Neural progenitor cell (in vitro differentiated cells): ENCODE measurements at regions not wholly inside any gene's neighbourhood (a gene's known extent, or its start where the extent isn't known, plus 50 kb on each side); places are given as distances from the start of the nearest gene placed in this dataset.

Source experiments
- DNase-seq: peaks from one replicate; pipeline ENCODE4 v3.0.0-alpha.2; 2016; ENCODE audit warnings: low spot score
- H2AFZ ChIP-seq: fragments of 200-600 bp; sonication (generic); replicated peaks from 2 replicates; pipeline ENCODE4 v1.6.1; 2016; ENCODE audit warnings: antibody characterized with exemption
- H3F3A ChIP-seq: fragments of 200-600 bp; sonication (generic); 2 replicates; pipeline ENCODE4 v1.6.1; 2016; ENCODE audit warnings: antibody characterized with exemption, low read depth
- H3K27ac ChIP-seq: fragments of 200-600 bp; sonication (generic); 2 replicates; pipeline ENCODE4 v1.5.1; 2016; ENCODE audit warnings: mild to moderate bottlenecking
- H3K27me3 ChIP-seq: fragments of 200-600 bp; sonication (generic); 2 replicates; pipeline ENCODE4 v1.6.1; 2016; ENCODE audit warnings: mild to moderate bottlenecking, moderate library complexity
- H3K36me3 ChIP-seq: fragments of 200-600 bp; sonication (generic); 2 replicates; pipeline ENCODE4 v1.5.1; 2016
- H3K4me1 ChIP-seq: fragments of 200-600 bp; sonication (generic); 2 replicates; pipeline ENCODE4 v1.6.1; 2016; ENCODE audit warnings: mixed run types
- H3K4me2 ChIP-seq: fragments of 200-600 bp; sonication (generic); 2 replicates; pipeline ENCODE4 v1.6.1; 2016
- H3K4me3 ChIP-seq: fragments of 200-600 bp; sonication (generic); 2 replicates; pipeline ENCODE4 v1.5.1; 2016
- H3K79me2 ChIP-seq: fragments of 200-600 bp; sonication (generic); 2 replicates; pipeline ENCODE4 v1.6.1; 2016; ENCODE audit warnings: low read depth
- H3K9ac ChIP-seq: fragments of 200-600 bp; sonication (generic); 2 replicates; pipeline ENCODE4 v1.6.1; 2016
- H3K9me3 ChIP-seq: fragments of 200-600 bp; sonication (generic); 2 replicates; pipeline ENCODE4 v1.5.1; 2016; ENCODE audit warnings: low read depth
- H4K20me1 ChIP-seq: fragments of 200-600 bp; sonication (generic); 2 replicates; pipeline ENCODE4 v1.6.1; 2016; ENCODE audit warnings: low read depth
- H3K27ac Mint-ChIP-seq: 3 replicates; pipeline ENCODE4 v1.8.0; 2021; ENCODE audit warnings: mixed read lengths
- H3K27me3 Mint-ChIP-seq: 2 replicates; pipeline ENCODE4 v1.8.0; 2022; ENCODE audit warnings: low read depth, mild to moderate bottlenecking, inconsistent platforms, moderate library complexity, mixed read lengths; ENCODE audit not compliant: insufficient read depth
- H3K36me3 Mint-ChIP-seq: 3 replicates; pipeline ENCODE4 v1.8.0; 2021; ENCODE audit warnings: mixed read lengths
- H3K4me1 Mint-ChIP-seq: 3 replicates; pipeline ENCODE4 v1.8.0; 2021; ENCODE audit warnings: mixed read lengths
- H3K4me3 Mint-ChIP-seq: 3 replicates; pipeline ENCODE4 v1.8.0; 2021; ENCODE audit warnings: mild to moderate bottlenecking, moderate library complexity, mixed read lengths
- H3K9me3 Mint-ChIP-seq: 3 replicates; pipeline ENCODE4 v1.8.0; 2020; ENCODE audit warnings: mixed read lengths
- EZH2 ChIP-seq: fragments of 200-600 bp; sonication (generic); IDR thresholded peaks from 2 replicates; pipeline ENCODE4 v1.6.1; 2017; ENCODE audit warnings: antibody characterized with exemption, mild to moderate bottlenecking, moderate library complexity
- EZH2phosphoT487 ChIP-seq: fragments of 200-600 bp; sonication (generic); IDR thresholded peaks from 2 replicates; pipeline ENCODE4 v1.6.1; 2017; ENCODE audit warnings: antibody characterized with exemption
- TF ChIP-seq, protein P1 (sequence below): fragments of 200-600 bp; sonication (generic); IDR thresholded peaks from 2 replicates; pipeline ENCODE4 v1.5.1; 2017; ENCODE audit warnings: antibody characterized with exemption, mild to moderate bottlenecking

DNA sequence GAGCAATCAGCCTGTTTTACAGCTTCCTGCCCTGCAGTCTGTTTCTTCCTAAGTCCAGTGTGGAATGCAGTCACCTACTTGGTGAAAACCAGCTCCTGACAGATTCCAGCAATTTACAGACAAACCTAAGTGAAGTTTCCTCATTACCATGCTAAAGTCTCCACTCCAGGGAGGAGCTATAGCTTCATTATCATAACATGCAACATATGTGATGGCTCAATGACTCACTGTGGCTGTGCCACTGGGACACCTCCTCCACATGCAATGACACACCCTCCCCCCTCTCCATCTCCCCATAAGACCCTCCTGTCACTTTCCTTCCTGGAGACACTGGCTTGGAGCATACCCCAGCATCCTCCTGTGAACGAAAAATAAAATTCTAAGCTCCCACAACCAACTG, 125.2 kb downstream of the MAP3K21 start:
- H3K9me3 Mint-ChIP-seq: no peaks in the 10 kb centered on the region
- H3K36me3 ChIP-seq: no peaks in the 10 kb centered on the region

DNA sequence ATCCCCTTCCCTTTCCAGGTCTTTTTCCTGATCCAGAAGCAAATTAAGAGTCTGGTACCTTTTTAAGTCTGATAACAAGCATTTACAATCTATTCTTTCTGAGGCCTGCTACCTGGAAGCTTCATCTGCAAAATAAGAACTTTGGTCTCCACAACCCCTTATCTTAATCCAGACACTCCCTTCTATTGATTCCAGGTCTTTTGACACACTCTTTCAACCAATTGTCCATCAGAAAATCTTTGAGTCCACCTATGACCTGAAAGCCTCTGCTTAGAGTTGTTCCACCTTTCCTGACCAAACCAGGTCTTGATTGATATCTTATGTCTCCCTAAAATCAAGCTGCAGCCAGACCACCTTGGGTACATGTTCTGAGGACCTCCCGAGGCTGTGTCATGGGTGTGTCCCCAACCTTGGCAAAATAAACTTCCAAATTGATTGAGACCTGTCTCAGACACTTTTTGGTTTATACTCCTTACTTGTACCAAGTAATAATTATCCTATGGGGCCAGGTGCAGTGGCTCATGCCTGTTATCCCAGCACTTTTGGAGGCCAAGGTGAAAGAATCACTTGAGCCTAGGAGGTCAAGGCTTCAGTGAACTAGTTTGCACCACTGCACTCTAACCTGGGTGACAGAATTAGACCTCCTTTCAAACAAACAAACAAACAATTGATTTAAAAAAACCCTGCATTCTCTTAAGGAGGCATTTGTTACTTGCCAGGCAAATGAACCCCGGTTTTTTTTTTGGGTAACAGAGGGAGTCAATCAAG, 126.1 kb downstream of the MAP3K21 start:
- H3K9me3 ChIP-seq: no peaks in the 10 kb centered on the region
- H4K20me1 ChIP-seq: no peaks in the 10 kb centered on the region
- no peak overlapping the region for H3K27ac ChIP-seq
- Mint-ChIP-seq H3K27me3 (peaks cover 6% of the 10 kb centered on the region), H3K4me3 (no peak overlapping the region), H3K9me3 (no peaks in the 10 kb centered on the region), H3K36me3 (no peaks in the 10 kb centered on the region), H3K27ac (no peak overlapping the region), H3K4me1 (no peaks in the 10 kb centered on the region)
- no peak for DNase-seq
- H3K4me1 ChIP-seq: peaks cover 3% of the 10 kb centered on the region
- H3K9ac ChIP-seq: no peak overlapping the region
- no peaks in the 10 kb centered on the region for H3K27me3 ChIP-seq
- no peak overlapping the region for H3K4me2 ChIP-seq
- no peaks in the 10 kb centered on the region for H3K79me2 ChIP-seq
- H3F3A ChIP-seq: no peaks in the 10 kb centered on the region
- H3K4me3 ChIP-seq: no peak overlapping the region
- no peak overlapping the region for H2AFZ ChIP-seq
- TF ChIP-seq, protein P1, sequence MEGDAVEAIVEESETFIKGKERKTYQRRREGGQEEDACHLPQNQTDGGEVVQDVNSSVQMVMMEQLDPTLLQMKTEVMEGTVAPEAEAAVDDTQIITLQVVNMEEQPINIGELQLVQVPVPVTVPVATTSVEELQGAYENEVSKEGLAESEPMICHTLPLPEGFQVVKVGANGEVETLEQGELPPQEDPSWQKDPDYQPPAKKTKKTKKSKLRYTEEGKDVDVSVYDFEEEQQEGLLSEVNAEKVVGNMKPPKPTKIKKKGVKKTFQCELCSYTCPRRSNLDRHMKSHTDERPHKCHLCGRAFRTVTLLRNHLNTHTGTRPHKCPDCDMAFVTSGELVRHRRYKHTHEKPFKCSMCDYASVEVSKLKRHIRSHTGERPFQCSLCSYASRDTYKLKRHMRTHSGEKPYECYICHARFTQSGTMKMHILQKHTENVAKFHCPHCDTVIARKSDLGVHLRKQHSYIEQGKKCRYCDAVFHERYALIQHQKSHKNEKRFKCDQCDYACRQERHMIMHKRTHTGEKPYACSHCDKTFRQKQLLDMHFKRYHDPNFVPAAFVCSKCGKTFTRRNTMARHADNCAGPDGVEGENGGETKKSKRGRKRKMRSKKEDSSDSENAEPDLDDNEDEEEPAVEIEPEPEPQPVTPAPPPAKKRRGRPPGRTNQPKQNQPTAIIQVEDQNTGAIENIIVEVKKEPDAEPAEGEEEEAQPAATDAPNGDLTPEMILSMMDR: no peak
- no peak for TF ChIP-seq EZH2
- TF ChIP-seq EZH2phosphoT487: no peak
- H3K36me3 ChIP-seq: no peaks in the 10 kb centered on the region

More for the DNA sequence above, 125.2 kb downstream of the MAP3K21 start:
- no peaks in the 10 kb centered on the region for H3K36me3 Mint-ChIP-seq
- TF ChIP-seq EZH2: no peak
- TF ChIP-seq EZH2phosphoT487: no peak
- TF ChIP-seq, protein P1: no peak
- Histone ChIP-seq H3K9ac (no peak overlapping the region), H4K20me1 (no peaks in the 10 kb centered on the region), H3K27me3 (no peaks in the 10 kb centered on the region), H3K79me2 (no peaks in the 10 kb centered on the region), H3F3A (no peaks in the 10 kb centered on the region), H3K4me3 (no peak overlapping the region), H2AFZ (no peak overlapping the region), H3K9me3 (no peaks in the 10 kb centered on the region), H3K4me1 (no peaks in the 10 kb centered on the region), H3K4me2 (no peak overlapping the region), H3K27ac (no peak overlapping the region)
- no peak overlapping the region for H3K27ac Mint-ChIP-seq
- no peaks in the 10 kb centered on the region for H3K4me1 Mint-ChIP-seq
- no peak overlapping the region for H3K4me3 Mint-ChIP-seq
- peaks cover 6% of the 10 kb centered on the region for H3K27me3 Mint-ChIP-seq
- no peak for DNase-seq

DNA sequence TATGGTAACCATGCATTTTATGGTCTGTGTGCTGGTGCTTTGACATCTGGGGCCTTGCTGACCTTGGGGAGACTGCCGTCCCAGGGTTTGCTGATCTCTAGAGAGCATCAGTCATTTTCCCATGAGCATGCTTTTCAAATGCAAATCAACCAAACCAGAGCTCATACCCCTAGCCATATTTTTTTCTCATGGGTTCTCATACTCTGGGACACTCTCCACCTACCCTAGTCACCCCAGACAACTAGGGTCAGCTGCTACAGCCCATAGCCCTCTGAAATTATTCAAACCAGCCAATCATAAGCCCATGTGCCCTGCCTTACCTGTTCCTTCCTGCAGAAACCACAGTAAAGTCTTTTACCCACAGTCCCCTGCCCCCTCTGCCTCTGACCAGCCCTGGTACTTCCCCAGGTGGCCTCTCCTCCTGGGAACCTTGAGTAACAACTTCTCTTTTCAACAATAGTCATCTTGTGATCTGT, 132.0 kb downstream of the MAP3K21 start:
- TF ChIP-seq, protein P1: no peak
- TF ChIP-seq EZH2 (no peak), EZH2phosphoT487 (no peak)
- Histone ChIP-seq H3F3A (no peaks in the 10 kb centered on the region), H3K27me3 (no peaks in the 10 kb centered on the region), H3K36me3 (no peaks in the 10 kb centered on the region), H3K4me2 (no peak overlapping the region), H2AFZ (no peak overlapping the region), H3K9ac (no peak overlapping the region), H3K4me1 (peaks cover 3% of the 10 kb centered on the region), H3K4me3 (no peak overlapping the region), H4K20me1 (no peaks in the 10 kb centered on the region), H3K79me2 (no peaks in the 10 kb centered on the region), H3K27ac (no peak overlapping the region), H3K9me3 (no peaks in the 10 kb centered on the region)
- DNase-seq: no peak
- Mint-ChIP-seq H3K36me3 (no peaks in the 10 kb centered on the region), H3K27ac (no peak overlapping the region), H3K4me3 (no peak overlapping the region), H3K27me3 (peaks cover 2% of the 10 kb centered on the region), H3K4me1 (peaks cover 11% of the 10 kb centered on the region), H3K9me3 (no peaks in the 10 kb centered on the region)
